ENCODE measurements at regions not wholly inside any gene's neighbourhood (a gene's known extent, or its start where the extent isn't known, plus 50 kb on each side); places are given as distances from the start of the nearest gene placed in this dataset.
"Not testable (repeated sequence)": the region's sequence is repeated elsewhere in the genome, so short reads cannot be mapped to it uniquely, and the experiment has no call there.

GRCh38 chr6:49370518-49370917 lies 92.5 kb downstream of the MMUT start:
- DNase-seq = no peak

- DNase-seq = no peak
Observed at GRCh38 chr6:49366539-49366938, 96.5 kb downstream of the MMUT start.

DNA sequence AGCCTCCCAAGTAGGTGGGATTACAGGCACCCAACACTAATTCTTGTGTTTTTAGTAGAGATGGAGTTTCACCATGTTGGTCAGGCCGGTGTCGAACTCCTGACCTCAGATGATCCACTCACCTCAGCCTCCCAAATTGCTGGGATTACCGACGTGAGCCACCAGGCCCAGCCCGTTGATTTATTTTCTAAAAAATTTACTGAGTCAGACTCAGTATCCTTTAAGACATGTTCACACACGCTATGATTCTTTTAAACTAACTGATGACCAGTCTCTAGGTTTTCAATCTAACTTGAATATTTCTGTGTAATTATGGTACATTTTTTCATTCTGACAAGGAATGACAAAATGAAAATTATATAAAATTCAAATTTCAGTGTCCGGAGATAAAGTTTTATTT lies 114.5 kb downstream of the MMUT start:
- DNase-seq = no peak

DNA sequence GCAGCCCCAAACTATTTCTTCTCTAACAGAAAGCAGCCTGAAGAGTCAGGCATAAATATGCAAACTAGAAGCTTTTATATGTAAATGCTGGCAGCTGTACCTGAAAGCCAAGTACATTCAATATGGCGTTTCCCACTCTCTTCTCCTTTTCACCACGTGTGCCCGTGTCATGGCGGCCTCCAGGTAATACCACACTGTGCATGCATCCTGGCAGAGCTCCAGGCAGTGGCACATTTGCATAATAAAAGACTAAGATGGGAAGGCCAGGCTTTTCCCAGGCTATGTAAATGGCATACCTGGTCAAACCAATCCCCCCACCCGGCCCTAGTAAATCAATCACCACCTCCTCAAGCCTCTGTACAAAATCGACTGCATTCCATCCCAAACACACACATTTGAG lies 120.6 kb downstream of the MMUT start:
- DNase-seq = no peak

DNA sequence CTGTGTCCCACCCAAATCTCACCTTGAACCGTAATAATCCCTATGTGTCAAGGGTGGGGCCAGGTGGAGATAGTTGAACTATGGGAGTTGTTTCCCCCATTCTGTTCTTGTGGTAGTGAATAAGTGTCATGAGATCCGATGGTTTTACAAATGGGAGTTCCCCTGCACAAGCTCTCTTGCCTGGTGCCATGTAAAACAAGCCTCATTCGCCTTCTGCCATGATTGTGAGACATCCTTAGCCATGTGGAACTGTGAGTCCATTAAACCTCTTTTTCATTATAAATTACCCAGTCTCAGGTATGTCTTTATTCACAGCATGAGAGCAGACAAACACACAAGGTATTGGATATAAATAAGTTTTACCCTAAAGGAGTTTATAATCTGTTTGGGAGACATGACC lies 121.2 kb downstream of the MMUT start:
- no peak for DNase-seq

- no peak for DNase-seq
Observed at GRCh38 chr6:49339096-49339495, 124.0 kb downstream of the MMUT start.

- no peak for DNase-seq
Observed at GRCh38 chr6:49336514-49337131, 126.4 kb downstream of the MMUT start.

- no peak for DNase-seq
Observed at GRCh38 chr6:49333345-49334125, 129.5 kb downstream of the MMUT start.

DNA sequence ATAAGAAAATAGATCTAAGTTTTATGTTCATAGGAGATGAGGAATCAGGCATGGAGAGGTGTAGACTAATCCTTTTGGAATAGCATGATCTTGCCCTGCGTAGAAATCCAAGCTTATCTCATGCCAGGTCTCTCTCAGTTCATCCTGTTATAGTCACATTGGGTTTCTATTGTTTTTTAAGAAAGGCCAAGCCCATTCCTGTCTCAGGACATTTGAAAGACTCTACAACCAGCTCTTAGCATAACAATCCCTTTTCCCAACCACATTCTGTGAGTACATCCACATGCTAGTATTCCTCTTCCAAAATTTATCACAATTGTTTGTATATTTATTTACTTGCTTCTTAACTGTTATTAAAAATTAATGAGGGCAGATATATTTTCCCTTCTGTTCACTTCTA lies 130.3 kb downstream of the MMUT start:
- DNase-seq = no peak

GRCh38 chr6:49329186-49329585 lies 133.9 kb downstream of the MMUT start:
- no peak for DNase-seq

DNA sequence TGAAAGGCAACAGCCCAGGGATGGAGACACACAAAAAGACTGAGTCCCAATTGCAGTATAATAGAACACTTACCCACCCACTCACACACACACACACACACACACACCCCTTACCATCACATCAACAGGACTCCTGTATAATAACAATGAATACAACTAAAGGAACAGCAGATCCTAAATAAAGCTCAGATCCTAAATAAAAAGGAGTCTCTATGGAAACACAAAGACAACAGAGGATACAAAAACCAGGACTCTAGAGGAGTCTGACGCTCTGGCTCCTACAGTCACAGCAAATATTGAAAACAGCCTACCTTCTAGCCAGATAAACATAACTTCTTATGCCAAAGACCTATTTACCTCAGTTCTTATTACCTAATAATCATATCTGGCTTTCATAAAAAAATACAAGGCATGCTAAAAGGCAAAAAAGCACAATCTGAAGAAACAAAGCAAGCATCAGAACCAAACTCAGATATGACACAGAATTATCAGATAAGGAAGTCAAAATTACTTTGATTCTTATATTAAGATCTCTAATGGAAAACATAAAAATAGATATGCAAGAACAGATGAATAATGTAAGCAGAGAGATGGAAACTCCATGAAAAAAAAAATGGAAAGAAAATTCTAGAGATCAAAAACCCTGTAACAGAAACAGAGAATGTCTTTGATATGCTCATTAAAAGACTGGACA lies 134.9 kb downstream of the MMUT start:
- no peak for DNase-seq

DNA sequence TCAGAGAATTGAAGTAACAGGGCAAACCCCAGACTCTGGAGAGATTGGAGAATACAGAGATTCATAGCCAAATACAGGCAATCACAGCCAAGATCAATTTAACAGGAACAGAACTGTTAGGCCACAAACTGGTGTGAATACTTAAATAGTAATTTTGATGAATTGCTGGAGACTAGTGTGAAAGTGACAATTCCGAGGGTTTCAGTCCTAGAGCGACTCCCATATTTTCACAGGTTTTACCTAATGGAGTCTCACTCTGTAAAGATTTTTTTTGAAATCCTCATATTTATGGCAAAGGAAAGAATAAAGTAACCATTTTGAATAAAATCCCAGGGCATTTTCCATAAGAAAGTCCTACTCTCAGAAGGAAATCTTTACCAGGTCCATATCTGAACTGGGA lies 135.5 kb downstream of the MMUT start:
- DNase-seq = no peak

GRCh38 chr6:49327005-49327404 lies 136.0 kb downstream of the MMUT start:
- no peak for DNase-seq

DNA sequence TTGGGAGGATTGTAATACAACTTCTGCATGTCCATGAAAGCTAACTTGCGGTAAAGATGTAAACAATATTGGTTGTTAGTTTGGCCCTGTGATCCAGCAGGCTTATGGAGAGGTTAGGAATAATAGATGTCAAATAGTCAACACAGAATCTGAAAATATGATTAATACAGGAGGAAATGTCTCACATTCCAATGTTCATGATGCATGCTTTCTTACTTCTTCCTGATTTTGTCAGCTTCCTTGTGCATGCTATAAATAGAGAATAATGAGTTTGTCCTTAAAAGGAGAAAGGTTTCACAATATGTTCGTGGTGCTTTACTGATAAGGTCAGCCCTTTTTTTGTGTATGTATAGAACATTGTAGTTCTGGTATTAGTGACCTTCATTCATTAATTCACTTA lies 136.7 kb downstream of the MMUT start:
- DNase-seq = no peak

- no peak for DNase-seq
Observed at GRCh38 chr6:49325891-49326290, 137.2 kb downstream of the MMUT start.

GRCh38 chr6:49322861-49323260 lies 140.2 kb downstream of the MMUT start:
- DNase-seq = no peak

DNA sequence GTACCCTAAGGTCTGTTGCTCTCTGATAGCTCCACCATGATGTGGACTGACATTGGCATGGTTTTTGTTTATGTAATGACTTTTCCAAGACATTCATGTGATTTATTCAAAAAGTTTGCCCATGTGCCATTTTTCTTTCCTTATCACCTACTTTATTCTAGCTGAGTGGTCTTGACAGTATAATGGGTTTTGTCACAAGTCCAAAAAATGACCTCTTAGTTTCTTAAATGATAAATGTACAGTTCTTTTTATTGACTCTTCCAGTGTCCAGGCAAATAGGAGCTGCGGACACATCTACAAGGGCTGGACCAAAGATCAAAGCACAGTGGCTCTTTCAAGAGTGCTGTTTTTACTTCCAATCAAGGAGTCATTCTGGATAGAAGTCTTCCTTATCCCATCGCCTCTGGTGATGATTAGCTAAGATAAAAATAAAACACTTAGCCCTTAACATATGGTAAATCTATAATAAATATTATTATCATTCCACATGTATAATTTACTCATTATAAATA lies 141.4 kb downstream of the MMUT start:
- no peak for DNase-seq

- no peak for DNase-seq
Observed at GRCh38 chr6:49305010-49305409, 158.0 kb downstream of the MMUT start.

DNA sequence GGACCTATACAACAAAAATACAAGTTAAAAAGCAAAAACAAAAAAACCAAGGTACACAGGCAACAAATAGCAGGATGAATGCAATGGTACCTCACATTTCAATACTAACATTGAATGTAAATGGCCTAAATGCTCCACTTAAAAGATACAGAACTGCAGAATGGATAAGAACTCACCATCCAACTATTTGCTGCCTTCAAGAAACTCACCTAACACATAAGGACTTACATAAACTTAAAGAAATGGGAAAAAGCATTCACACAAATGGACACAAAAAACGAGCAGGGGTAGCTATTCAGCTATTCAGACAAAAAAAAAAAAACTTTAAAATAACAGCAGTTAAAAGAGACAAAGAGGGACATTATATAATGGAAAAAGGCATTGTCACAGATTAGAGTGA lies 158.7 kb downstream of the MMUT start:
- DNase-seq = not testable (repeated sequence)

- no peak for DNase-seq
Observed at GRCh38 chr6:49300911-49301310, 162.1 kb downstream of the MMUT start.

DNA sequence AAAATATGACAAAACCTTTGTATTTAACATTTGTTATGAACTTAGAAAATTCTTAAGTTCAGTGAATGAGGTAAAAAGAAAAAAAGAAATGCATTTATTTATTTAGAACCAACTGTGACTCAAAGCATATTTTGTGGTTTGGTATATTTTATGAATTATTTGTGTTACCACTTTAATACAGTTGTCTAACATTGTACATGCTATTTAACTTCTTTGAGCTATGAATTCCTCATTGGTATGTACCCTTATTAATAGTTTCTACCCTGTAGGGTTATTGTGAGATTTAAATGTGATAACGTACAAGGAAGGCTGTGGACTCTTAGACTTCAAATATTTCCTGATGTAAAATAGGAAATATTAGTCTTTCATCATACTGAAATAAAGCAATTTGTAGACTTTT lies 162.6 kb downstream of the MMUT start:
- no peak for DNase-seq

DNA sequence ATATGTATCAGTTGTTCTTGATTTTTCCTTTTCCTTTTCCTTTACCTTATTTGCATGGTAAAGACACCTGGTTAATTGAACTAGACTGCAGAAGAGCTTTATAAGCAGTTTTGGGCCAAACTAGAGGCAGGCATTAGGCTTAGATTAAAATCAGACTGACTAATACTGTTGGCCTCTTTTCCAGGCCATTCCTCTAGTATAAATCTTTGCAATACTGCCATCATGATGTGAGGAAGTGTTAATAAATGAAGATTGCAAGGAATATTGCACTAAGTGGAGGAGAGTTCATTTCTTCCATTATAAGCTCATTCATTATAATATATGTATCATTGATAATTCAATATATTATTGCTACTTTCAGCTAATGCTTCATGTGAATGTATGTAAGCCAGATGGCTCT lies 163.8 kb downstream of the MMUT start:
- no peak for DNase-seq

DNA sequence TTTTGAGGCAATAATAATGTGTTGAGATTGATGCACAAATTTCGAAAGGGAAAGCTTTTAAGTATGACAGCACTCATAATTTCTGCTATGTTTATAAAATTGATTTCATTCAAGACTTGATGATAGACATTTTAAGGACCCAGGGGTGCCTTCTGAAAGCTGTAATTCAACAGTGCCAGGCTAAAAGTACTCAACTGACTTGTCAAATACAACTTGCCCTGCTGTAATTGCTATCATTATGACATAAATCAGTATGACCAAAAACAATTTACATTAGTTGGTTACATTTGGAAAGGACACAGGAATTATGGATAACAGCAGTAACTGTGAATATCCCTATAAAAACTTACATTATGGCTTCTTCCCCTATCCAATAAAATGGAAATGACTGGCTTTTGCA lies 178.9 kb downstream of the MMUT start:
- DNase-seq = no peak

All from NCI-H1092 treated with DMSO at 0.1 percent for 48 hours (cell line).